SH-SY5Y (cell line): ENCODE measurements at regions not wholly inside any gene's neighbourhood (a gene's known extent, or its start where the extent isn't known, plus 50 kb on each side); places are given as distances from the start of the nearest gene placed in this dataset.

Source experiments
- GATA2 ChIP-seq: IDR thresholded peaks from 2 replicates; pipeline ENCODE4 v1.6.1; 2011; ENCODE audit warnings: mild to moderate bottlenecking, low read depth, low read length
- GATA3 ChIP-seq: IDR thresholded peaks from 2 replicates; pipeline ENCODE4 v1.6.1; 2011; ENCODE audit warnings: low read depth, mild to moderate bottlenecking, low read length, moderate library complexity

DNA sequence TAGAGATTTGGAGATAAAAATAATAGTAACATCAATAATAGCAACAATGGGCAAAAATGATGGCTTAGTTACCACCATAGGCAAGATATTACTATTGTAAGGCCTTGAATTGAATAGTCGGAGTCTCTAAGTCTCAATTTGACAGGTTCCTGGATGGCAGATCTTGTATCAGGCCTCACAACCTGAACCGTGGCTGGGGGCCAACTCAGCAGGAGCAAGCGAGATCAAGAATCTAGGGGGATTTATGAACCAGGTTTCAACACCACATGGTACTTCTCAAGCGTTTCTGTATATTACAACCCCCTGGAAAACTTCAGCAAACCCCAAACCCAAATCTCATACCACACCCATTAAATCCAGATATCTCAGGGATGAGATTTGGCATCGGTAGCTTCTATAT, 573.8 kb downstream of the LIG4 start:
- TF ChIP-seq GATA2 (no peak), GATA3 (no peak)
